H9 (cell line): ENCODE measurements at regions not wholly inside any gene's neighbourhood (a gene's known extent, or its start where the extent isn't known, plus 50 kb on each side); places are given as distances from the start of the nearest gene placed in this dataset.

Source experiments
- DNase-seq: peaks from one replicate; pipeline ENCODE4 v3.0.0-alpha.2; 2017
- H2AFZ ChIP-seq: one replicate; pipeline ENCODE4 v1.6.1; 2013; ENCODE audit warnings: mild to moderate bottlenecking, low read length, control low read depth, moderate library complexity
- H2AK5ac ChIP-seq: 2 replicates; pipeline ENCODE4 v1.6.1; 2013; ENCODE audit warnings: low read length, control low read depth, mixed read lengths; ENCODE audit not compliant: insufficient read length
- H2BK120ac ChIP-seq: one replicate; pipeline ENCODE4 v1.6.1; 2013; ENCODE audit warnings: low read depth, mild to moderate bottlenecking, low read length, control low read depth, inconsistent platforms; ENCODE audit not compliant: poor library complexity, severe bottlenecking
- H2BK12ac ChIP-seq: 2 replicates; pipeline ENCODE4 v1.6.1; 2013; ENCODE audit warnings: low read length, control low read depth, mixed read lengths, low read depth; ENCODE audit not compliant: insufficient read length
- H2BK15ac ChIP-seq: 2 replicates; pipeline ENCODE4 v1.6.1; 2013; ENCODE audit warnings: low read depth, low read length, control low read depth
- H2BK20ac ChIP-seq: one replicate; pipeline ENCODE4 v1.6.1; 2013; ENCODE audit warnings: low read depth, mild to moderate bottlenecking, low read length, control low read depth, inconsistent platforms; ENCODE audit not compliant: poor library complexity, severe bottlenecking
- H2BK5ac ChIP-seq: 2 replicates; pipeline ENCODE4 v1.6.1; 2013; ENCODE audit warnings: low read length, control low read depth, mixed read lengths; ENCODE audit not compliant: insufficient read length
- H3K14ac ChIP-seq: 2 replicates; pipeline ENCODE4 v1.6.1; 2013; ENCODE audit warnings: low read length, control low read depth; ENCODE audit not compliant: insufficient read depth
- H3K18ac ChIP-seq: 2 replicates; pipeline ENCODE4 v1.6.1; 2013; ENCODE audit warnings: low read depth, mild to moderate bottlenecking, mixed read lengths, low read length, control low read depth; ENCODE audit not compliant: insufficient read length
- H3K23ac ChIP-seq: 2 replicates; pipeline ENCODE4 v1.6.1; 2013; ENCODE audit warnings: low read length, control low read depth, mixed read lengths, low read depth; ENCODE audit not compliant: insufficient read length
- H3K23me2 ChIP-seq: 2 replicates; pipeline ENCODE4 v1.6.1; 2013; ENCODE audit warnings: low read depth, mild to moderate bottlenecking, mixed read lengths, low read length, control low read depth; ENCODE audit not compliant: insufficient read length, poor library complexity, severe bottlenecking
- H3K27ac ChIP-seq: 2 replicates; pipeline ENCODE4 v1.5.1; 2013; ENCODE audit warnings: low read length, control low read depth, mixed read lengths, low read depth; ENCODE audit not compliant: insufficient read length
- H3K27me3 ChIP-seq: 2 replicates; pipeline ENCODE4 v1.6.1; 2013; ENCODE audit warnings: low read length, control low read depth, inconsistent platforms; ENCODE audit not compliant: insufficient read depth
- H3K4ac ChIP-seq: 2 replicates; pipeline ENCODE4 v1.6.1; 2013; ENCODE audit warnings: low read depth, mild to moderate bottlenecking, control low read depth, inconsistent platforms, low read length, moderate library complexity
- H3K4me1 ChIP-seq: 2 replicates; pipeline ENCODE4 v1.6.1; 2013; ENCODE audit warnings: low read length, control low read depth, inconsistent platforms; ENCODE audit not compliant: insufficient read depth
- H3K4me2 ChIP-seq: 2 replicates; pipeline ENCODE4 v1.6.1; 2013; ENCODE audit warnings: low read length, control low read depth, mixed read lengths; ENCODE audit not compliant: insufficient read length, insufficient read depth
- H3K56ac ChIP-seq: 2 replicates; pipeline ENCODE4 v1.6.1; 2013; ENCODE audit warnings: low read depth, mild to moderate bottlenecking, mixed read lengths, low read length, control low read depth; ENCODE audit not compliant: insufficient read length
- H3K79me1 ChIP-seq: 2 replicates; pipeline ENCODE4 v1.6.1; 2013; ENCODE audit warnings: low read depth, mild to moderate bottlenecking, moderate library complexity, low read length, control low read depth, inconsistent platforms; ENCODE audit not compliant: insufficient read depth, poor library complexity, severe bottlenecking
- H3K79me2 ChIP-seq: 2 replicates; pipeline ENCODE4 v1.6.1; 2013; ENCODE audit warnings: low read length, control low read depth, inconsistent platforms; ENCODE audit not compliant: insufficient read depth
- H3K9ac ChIP-seq: 2 replicates; pipeline ENCODE4 v1.6.1; 2013; ENCODE audit warnings: low read length, control low read depth, mixed read lengths; ENCODE audit not compliant: insufficient read length; ENCODE audit errors: extremely low read depth
- H3K9me3 ChIP-seq: one replicate; pipeline ENCODE4 v1.6.1; 2013; ENCODE audit warnings: low read depth, low read length, inconsistent platforms; ENCODE audit not compliant: control insufficient read depth
- H3T11ph ChIP-seq: one replicate; pipeline ENCODE4 v1.6.1; 2013; ENCODE audit warnings: mild to moderate bottlenecking, low read length, control low read depth, inconsistent platforms
- H4K20me1 ChIP-seq: one replicate; pipeline ENCODE4 v1.6.1; 2013; ENCODE audit not compliant: control insufficient read depth, insufficient read length, insufficient read depth
- H4K5ac ChIP-seq: 2 replicates; pipeline ENCODE4 v1.6.1; 2013; ENCODE audit warnings: low read depth, mild to moderate bottlenecking, mixed read lengths, low read length, control low read depth; ENCODE audit not compliant: insufficient read length
- H4K8ac ChIP-seq: replicated peaks from 2 replicates; pipeline ENCODE4 v1.6.1; 2013; ENCODE audit warnings: low read length, control low read depth, mixed read lengths, low read depth; ENCODE audit not compliant: insufficient read length
- H4K91ac ChIP-seq: 2 replicates; pipeline ENCODE4 v1.6.1; 2013; ENCODE audit warnings: low read depth, mild to moderate bottlenecking, moderate library complexity, mixed read lengths, low read length, control low read depth; ENCODE audit not compliant: insufficient read length
- H3K27ac Mint-ChIP-seq, 3 experiments: 2 replicates in 2 of 3; 3 replicates in 1 of 3; pipeline ENCODE4 v1.8.0; 2020 to 2021; ENCODE audit warnings: mixed read lengths in 3 of 3, mild to moderate bottlenecking in 1 of 3, moderate library complexity in 1 of 3
- H3K27me3 Mint-ChIP-seq: 2 replicates; pipeline ENCODE4 v1.8.0; 2021; ENCODE audit warnings: low read depth, mild to moderate bottlenecking, moderate library complexity, mixed read lengths
- H3K36me3 Mint-ChIP-seq, 3 experiments: 2 replicates in 2 of 3; 3 replicates in 1 of 3; pipeline ENCODE4 v1.8.0; 2020 to 2021; ENCODE audit warnings: low read depth in 3 of 3, mixed read lengths in 3 of 3; ENCODE audit not compliant: insufficient read depth in 1 of 3
- H3K4me1 Mint-ChIP-seq, 2 experiments: 2 replicates each; pipeline ENCODE4 v1.8.0; 2020; ENCODE audit warnings: mixed read lengths in 2 of 2
- H3K4me3 Mint-ChIP-seq, 2 experiments: 2 replicates in 1 of 2; 3 replicates in 1 of 2; pipeline ENCODE4 v1.8.0; 2020 to 2021; ENCODE audit warnings: mild to moderate bottlenecking in 2 of 2, mixed read lengths in 2 of 2, moderate library complexity in 1 of 2
- H3K9me3 Mint-ChIP-seq, 2 experiments: 2 replicates in 1 of 2; 3 replicates in 1 of 2; pipeline ENCODE4 v1.8.0; 2020; ENCODE audit warnings: mild to moderate bottlenecking in 2 of 2, mixed read lengths in 2 of 2, moderate library complexity in 1 of 2
- CTCF ChIP-seq: fragments of 200-600 bp; sonication (generic); conservative IDR thresholded peaks from 3 replicates; pipeline ENCODE4 v1.8.0; 2021; ENCODE audit warnings: antibody characterized with exemption, mild to moderate bottlenecking
- WGBS: extraction: QIAGEN DNeasy Blood & Tissue Kit; methylation state at CpG from one replicate; pipeline ENCODE4 v1.1.7; 2013; ENCODE audit warnings: missing lambda C conversion rate, low lambda C conversion rate, mixed read lengths; ENCODE audit not compliant: insufficient read length; ENCODE audit errors: extremely low coverage; 5-methylcytosine and 5-hydroxymethylcytosine counted together

GRCh38 chr9:129323376-129323998 lies 145.4 kb upstream of the IER5L start:
- Histone ChIP-seq H2AK5ac (no peak overlapping the region), H3K4ac (no peak overlapping the region), H2AFZ (no peak overlapping the region), H3K9me3 (no peaks in the 10 kb centered on the region), H2BK12ac (no peak overlapping the region), H2BK15ac (no peak overlapping the region), H2BK120ac (no peak overlapping the region), H4K5ac (no peak overlapping the region), H3K23ac (no peak overlapping the region), H3K27me3 (no peaks in the 10 kb centered on the region), H3K14ac (no peak overlapping the region), H4K91ac (no peak overlapping the region), H3K56ac (no peak overlapping the region), H4K20me1 (no peaks in the 10 kb centered on the region), H3K23me2 (no peaks in the 10 kb centered on the region), H3K4me2 (no peak overlapping the region), H3T11ph (no peak overlapping the region), H2BK5ac (no peak overlapping the region), H3K79me2 (no peaks in the 10 kb centered on the region), H3K18ac (no peak overlapping the region), H3K79me1 (no peaks in the 10 kb centered on the region), H3K27ac (no peak overlapping the region), H3K4me1 (no peaks in the 10 kb centered on the region), H3K9ac (no peak overlapping the region), H4K8ac (no peak overlapping the region), H2BK20ac (no peak overlapping the region)
- no peak for TF ChIP-seq CTCF
- no peak overlapping the region for H3K4me3 Mint-ChIP-seq
- 0 out of 2 replicates have a peak, but pooled peaks cover 1% of the 10 kb centered on the region for H3K27me3 Mint-ChIP-seq
- no peaks in the 10 kb centered on the region; a peak in 2 of 7 replicates for H3K36me3 Mint-ChIP-seq
- H3K9me3 Mint-ChIP-seq = no peaks in the 10 kb centered on the region; a peak in 1 of 5 replicates
- WGBS = no CpG with 5 or more reads among the region's 6 CpGs
- peaks cover 7 to 25% of the 10 kb centered on the region in 2 experiments for H3K4me1 Mint-ChIP-seq
- DNase-seq = no peak
- no peak overlapping the region for H3K27ac Mint-ChIP-seq
